HepG2 (cell line): ENCODE measurements at regions not wholly inside any gene's neighbourhood (a gene's known extent, or its start where the extent isn't known, plus 50 kb on each side); places are given as distances from the start of the nearest gene placed in this dataset.

ENCODE experiments used
- ATAC-seq: fragments of 200-7000 bp; cut with Tn5 transposase; 3 replicates; pipeline ENCODE4 v1.9.1; 2020; ENCODE audit warnings: mild to moderate bottlenecking, moderate library complexity
- BruUV-seq: library from RNA; stranded (reverse); fragments of 400-500 nt; replicated peaks from 2 replicates; lab custom pipeline; 2021; lab: Mats Ljungman, UMichigan
- CTCF ChIA-PET: fragments of 300-600 bp; formaldehyde crosslinking; extraction: SDS; loops from one replicate; lab custom pipeline; 2021; ENCODE audit warnings: low total read pairs, inconsistent platforms, low intra/inter-chr PET ratio; lab: Yijun Ruan, JAX
- POLR2A ChIA-PET: fragments of 350-600 bp; sonication (Branson Sonifier 250); formaldehyde crosslinking; loops from one replicate; lab custom pipeline; 2020; ENCODE audit warnings: antibody characterized with exemption, inconsistent platforms; lab: Yijun Ruan, JAX
- DNase-seq: peaks from one replicate; pipeline ENCODE4 v3.0.0-alpha.2; 2015; ENCODE audit warnings: low spot score
- FAIRE-seq: peaks from 3 replicates; lab custom pipeline; 2011; peaks lifted over from hg19 to GRCh38; lab: Jason Lieb, UNC
- H2AFZ ChIP-seq: one replicate; pipeline ENCODE4 v1.6.1; 2011; ENCODE audit warnings: low read length, inconsistent platforms
- H3K27ac ChIP-seq: fragments of 300-600 bp; 3 replicates; pipeline ENCODE4 v1.8.0; 2011; ENCODE audit warnings: mixed run types, mild to moderate bottlenecking, mixed read lengths, low read length, inconsistent platforms; ENCODE audit not compliant: insufficient read depth; ENCODE audit errors: extremely low read length
- H3K27me3 ChIP-seq, 2 experiments: fragments of 200-600 bp in 1 of 2; 2 replicates in 1 of 2; 3 replicates in 1 of 2; pipeline versions ENCODE4 v1.6.0 to v1.8.0; 2011; ENCODE audit warnings: low read length in 2 of 2, mild to moderate bottlenecking in 2 of 2, moderate library complexity in 2 of 2, inconsistent platforms in 1 of 2; ENCODE audit not compliant: insufficient read depth in 2 of 2, control insufficient read depth in 1 of 2
- H3K36me3 ChIP-seq, 2 experiments: fragments of 200-600 bp in 1 of 2; replicated peaks in 1 of 2; 2 replicates in 1 of 2; 3 replicates in 1 of 2; pipeline versions ENCODE4 v1.5.1 to v1.8.0; 2011; ENCODE audit warnings: low read length in 2 of 2, inconsistent platforms in 1 of 2; ENCODE audit not compliant: insufficient read depth in 2 of 2, control insufficient read depth in 1 of 2
- H3K4me1 ChIP-seq: 2 replicates; pipeline ENCODE4 v1.5.1; 2012; ENCODE audit warnings: low read length, inconsistent platforms; ENCODE audit not compliant: insufficient read depth
- H3K4me2 ChIP-seq: 2 replicates; pipeline ENCODE4 v1.6.0; 2011; ENCODE audit warnings: low read depth, low read length, inconsistent platforms
- H3K4me3 ChIP-seq, 3 experiments: fragments of 200-600 bp in 1 of 3; sonication (generic), shearing (Covaris generic) in 1 of 3; replicated peaks in 1 of 3; 2 replicates each; pipeline ENCODE4 v1.5.1; 2011 to 2016; ENCODE audit warnings: low read length in 3 of 3, inconsistent platforms in 2 of 3, low read depth in 2 of 3, mild to moderate bottlenecking in 2 of 3, control low read depth in 1 of 3, mixed read lengths in 1 of 3; ENCODE audit not compliant: insufficient read depth in 1 of 3
- H3K79me2 ChIP-seq: one replicate; pipeline ENCODE4 v1.6.1; 2011; ENCODE audit warnings: low read length, inconsistent platforms; ENCODE audit not compliant: insufficient read depth
- H3K9ac ChIP-seq: 2 replicates; pipeline ENCODE4 v1.6.0; 2011; ENCODE audit warnings: mild to moderate bottlenecking, low read depth, low read length, inconsistent platforms; ENCODE audit not compliant: insufficient read depth
- H3K9me3 ChIP-seq: 2 replicates; pipeline ENCODE4 v1.5.1; 2012; ENCODE audit warnings: mild to moderate bottlenecking, low read length
- H4K20me1 ChIP-seq: 2 replicates; pipeline ENCODE4 v1.6.0; 2011; ENCODE audit warnings: inconsistent platforms, mild to moderate bottlenecking, low read length, moderate library complexity; ENCODE audit not compliant: insufficient read depth
- ARNTL ChIP-seq: sonication (generic); formaldehyde crosslinking; IDR thresholded peaks from 2 replicates; pipeline ENCODE4 v1.4.0; 2020; ENCODE audit warnings: mild to moderate bottlenecking, missing genetic modification reagents
- DDIT3 ChIP-seq: sonication (generic); formaldehyde crosslinking; IDR thresholded peaks from 2 replicates; pipeline ENCODE4 v1.4.0; 2020; ENCODE audit warnings: mild to moderate bottlenecking, missing genetic modification reagents
- DZIP1 ChIP-seq: sonication (generic); formaldehyde crosslinking; IDR thresholded peaks from 2 replicates; pipeline ENCODE4 v1.5.0; 2020; ENCODE audit warnings: mild to moderate bottlenecking, missing genetic modification reagents
- ESRRA ChIP-seq: sonication (generic); formaldehyde crosslinking; IDR thresholded peaks from 2 replicates; pipeline ENCODE4 v1.5.1; 2020; ENCODE audit warnings: mild to moderate bottlenecking, low read depth, missing genetic modification reagents
- FOSL2 ChIP-seq: sonication (generic); formaldehyde crosslinking; IDR thresholded peaks from 2 replicates; pipeline ENCODE4 v1.4.0; 2020; ENCODE audit warnings: missing genetic modification reagents
- HOXA7 ChIP-seq: sonication (generic); formaldehyde crosslinking; IDR thresholded peaks from 2 replicates; pipeline ENCODE4 v1.8.1; 2022; ENCODE audit warnings: mild to moderate bottlenecking, missing genetic modification reagents, moderate library complexity
- MXD3 ChIP-seq: IDR thresholded peaks from 2 replicates; pipeline ENCODE4 v1.6.1; 2016; ENCODE audit warnings: mild to moderate bottlenecking, missing biosample characterization, missing genetic modification reagents
- RCOR2 ChIP-seq: IDR thresholded peaks from 2 replicates; pipeline ENCODE4 v1.6.1; 2016; ENCODE audit warnings: missing biosample characterization, missing genetic modification reagents
- REL ChIP-seq: sonication (generic); formaldehyde crosslinking; conservative IDR thresholded peaks from 2 replicates; pipeline ENCODE4 v1.8.0; 2022; ENCODE audit warnings: mild to moderate bottlenecking, missing genetic modification reagents, moderate library complexity
- YEATS4 ChIP-seq: sonication (generic); formaldehyde crosslinking; IDR thresholded peaks from 2 replicates; pipeline ENCODE4 v1.4.0; 2020; ENCODE audit warnings: missing genetic modification reagents, borderline replicate concordance
- ZBTB2 ChIP-seq: sonication (generic); formaldehyde crosslinking; IDR thresholded peaks from 2 replicates; pipeline ENCODE4 v1.8.0; 2022; ENCODE audit warnings: low read depth, missing genetic modification reagents
- ZNF17 ChIP-seq: sonication (generic); formaldehyde crosslinking; IDR thresholded peaks from 2 replicates; pipeline ENCODE4 v1.5.0; 2020; ENCODE audit warnings: mild to moderate bottlenecking, missing genetic modification reagents
- ZNF816 ChIP-seq: sonication (generic); formaldehyde crosslinking; IDR thresholded peaks from 2 replicates; pipeline ENCODE4 v1.8.0; 2022; ENCODE audit warnings: missing genetic modification reagents, mild to moderate bottlenecking, borderline replicate concordance
- WGBS: methylation state at CpG from one replicate; pipeline ENCODE4 v1.1.6; 2017; ENCODE audit warnings: low lambda C conversion rate; 5-methylcytosine and 5-hydroxymethylcytosine counted together
- in situ Hi-C: cut with HindIII; loops from 2 replicates; pipeline ENCODE4 v1.10.0; 2017; ENCODE audit warnings: low pct_unique_long_range_greater_than_20kb; ENCODE audit not compliant: extremely low pct_ligation_motif_present
- intact Hi-C: fragments of 100-400 bp; cut with micrococcal nuclease; formaldehyde crosslinking; loops from one replicate; pipeline ENCODE4 v1.10.0; 2022; ENCODE audit not compliant: unreplicated experiment
- TF ChIP-seq, protein P1 (sequence below): sonication (generic); formaldehyde crosslinking; IDR thresholded peaks from 2 replicates; pipeline ENCODE4 v1.4.0; 2020; ENCODE audit warnings: missing genetic modification reagents, borderline replicate concordance
- TF ChIP-seq, protein P2 (sequence below): sonication (generic); formaldehyde crosslinking; IDR thresholded peaks from 2 replicates; pipeline ENCODE4 v1.8.1; 2023; ENCODE audit warnings: missing genetic modification reagents, inconsistent platforms, borderline replicate concordance

GRCh38 chr4:17098401-17098800 is 200.0 kb upstream of the LDB2 start (continued):
- TF ChIP-seq DZIP1 (CRISPR knock-in tag) (no peak), ESRRA (CRISPR knock-in tag) (no peak), HOXA7 (CRISPR knock-in tag) (no peak), MXD3 (CRISPR knock-in tag) (no peak), REL (CRISPR knock-in tag) (no peak)

GRCh38 chr4:17097362-17097761 is 198.9 kb upstream of the LDB2 start:
- in situ Hi-C loops (no loop called here), intact Hi-C loops (no loop called here)
- FAIRE-seq (no peak), ATAC-seq (no peak), DNase-seq (no peak)
- TF ChIP-seq DDIT3 (CRISPR knock-in tag) (no peak), ZNF17 (no peak), ARNTL (CRISPR knock-in tag) (no peak), YEATS4 (CRISPR knock-in tag) (no peak), RCOR2 (CRISPR knock-in tag) (no peak), ZBTB2 (CRISPR knock-in tag) (no peak), FOSL2 (CRISPR knock-in tag) (no peak), ZNF816 (CRISPR knock-in tag) (no peak)
- TF ChIP-seq, protein P1, sequence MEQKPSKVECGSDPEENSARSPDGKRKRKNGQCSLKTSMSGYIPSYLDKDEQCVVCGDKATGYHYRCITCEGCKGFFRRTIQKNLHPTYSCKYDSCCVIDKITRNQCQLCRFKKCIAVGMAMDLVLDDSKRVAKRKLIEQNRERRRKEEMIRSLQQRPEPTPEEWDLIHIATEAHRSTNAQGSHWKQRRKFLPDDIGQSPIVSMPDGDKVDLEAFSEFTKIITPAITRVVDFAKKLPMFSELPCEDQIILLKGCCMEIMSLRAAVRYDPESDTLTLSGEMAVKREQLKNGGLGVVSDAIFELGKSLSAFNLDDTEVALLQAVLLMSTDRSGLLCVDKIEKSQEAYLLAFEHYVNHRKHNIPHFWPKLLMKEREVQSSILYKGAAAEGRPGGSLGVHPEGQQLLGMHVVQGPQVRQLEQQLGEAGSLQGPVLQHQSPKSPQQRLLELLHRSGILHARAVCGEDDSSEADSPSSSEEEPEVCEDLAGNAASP (CRISPR knock-in tag), result no peak
- TF ChIP-seq, protein P2, sequence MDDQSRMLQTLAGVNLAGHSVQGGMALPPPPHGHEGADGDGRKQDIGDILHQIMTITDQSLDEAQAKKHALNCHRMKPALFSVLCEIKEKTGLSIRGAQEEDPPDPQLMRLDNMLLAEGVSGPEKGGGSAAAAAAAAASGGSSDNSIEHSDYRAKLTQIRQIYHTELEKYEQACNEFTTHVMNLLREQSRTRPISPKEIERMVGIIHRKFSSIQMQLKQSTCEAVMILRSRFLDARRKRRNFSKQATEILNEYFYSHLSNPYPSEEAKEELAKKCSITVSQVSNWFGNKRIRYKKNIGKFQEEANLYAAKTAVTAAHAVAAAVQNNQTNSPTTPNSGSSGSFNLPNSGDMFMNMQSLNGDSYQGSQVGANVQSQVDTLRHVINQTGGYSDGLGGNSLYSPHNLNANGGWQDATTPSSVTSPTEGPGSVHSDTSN (CRISPR knock-in tag), result no peak
- Histone ChIP-seq H3K36me3 (no peaks in the 10 kb centered on the region), H3K27me3 (no peaks in the 10 kb centered on the region), H2AFZ (no peak overlapping the region), H3K4me2 (no peak overlapping the region), H3K27ac (no peak overlapping the region), H3K4me1 (no peaks in the 10 kb centered on the region), H3K4me3 (no peak overlapping the region), H3K79me2 (no peaks in the 10 kb centered on the region), H3K9ac (no peak overlapping the region), H4K20me1 (no peaks in the 10 kb centered on the region), H3K9me3 (no peaks in the 10 kb centered on the region)
- WGBS, result 26% methylated on average over 1 of the region's 1 CpG
- ChIA-PET CTCF (no interaction called here), POLR2A (no interaction called here)
- no TSS peak for BruUV-seq
